ENCODE measurements at regions not wholly inside any gene's neighbourhood (a gene's known extent, or its start where the extent isn't known, plus 50 kb on each side); places are given as distances from the start of the nearest gene placed in this dataset.

GRCh38 chrX:47752685-47753084 is 84.0 kb upstream of the ZNF81 start:
- Histone ChIP-seq H3K9me3 (ENCODE audit: low read length) (no peaks in the 10 kb centered on the region), H3K4me2 (ENCODE audit: low read length) (no peak overlapping the region), H3K4me1 (ENCODE audit: insufficient read depth, low read length) (no peaks in the 10 kb centered on the region), H3F3A (ENCODE audit: low read length, unreplicated experiment) (no peaks in the 10 kb centered on the region), H3K27me3 (ENCODE audit: low read length) (peaks cover 10% of the 10 kb centered on the region; the same call in 1 of the 2 replicates), H3K9ac (ENCODE audit: low read length) (no peak overlapping the region), H3K79me2 (ENCODE audit: low read length) (no peaks in the 10 kb centered on the region), H4K20me1 (ENCODE audit: low read length) (no peaks in the 10 kb centered on the region), H3K27ac (ENCODE audit: low read length) (no peak overlapping the region), H3K36me3 (ENCODE audit: low read depth, low read length) (no peaks in the 10 kb centered on the region), H3K4me3 (ENCODE audit: low read length) (no peak overlapping the region), H2AFZ (ENCODE audit: low read length) (no peak overlapping the region), H3K9me2 (replicated peaks; ENCODE audit: low read length) (no peaks in the 10 kb centered on the region)
- TF ChIP-seq EZH2 (IDR thresholded peaks at IDR 0.05; ENCODE audit: low read length, unreplicated experiment), result no peak
- no peak for TF ChIP-seq EZH2phosphoT487 (IDR thresholded peaks at IDR 0.05; ENCODE audit: borderline replicate concordance, low read length)
- no peak for TF ChIP-seq CTCF (conservative IDR thresholded peaks at IDR 0.05; ENCODE audit: low read depth, low read length)
- BruUV-seq (replicated peaks), result no TSS peak
- POLR2A ChIA-PET (ENCODE audit: unreplicated experiment), result no interaction called here
- intact Hi-C loops (cut with micrococcal nuclease), result no loop called here
- no peak for DNase-seq
- CTCF ChIA-PET, result no interaction called here
- no peak for ATAC-seq

- Histone ChIP-seq H4K20me1 (ENCODE audit: low read length) (no peaks in the 10 kb centered on the region), H3K9me2 (replicated peaks; ENCODE audit: low read length) (no peaks in the 10 kb centered on the region), H3K36me3 (ENCODE audit: low read depth, low read length) (no peaks in the 10 kb centered on the region), H3K79me2 (ENCODE audit: low read length) (no peaks in the 10 kb centered on the region), H3K9ac (ENCODE audit: low read length) (no peak overlapping the region), H3K27me3 (ENCODE audit: low read length) (peaks cover 10% of the 10 kb centered on the region; the same call in 1 of the 2 replicates), H3K27ac (ENCODE audit: low read length) (no peak overlapping the region), H3K4me1 (ENCODE audit: insufficient read depth, low read length) (no peaks in the 10 kb centered on the region), H3K9me3 (ENCODE audit: low read length) (no peaks in the 10 kb centered on the region), H2AFZ (ENCODE audit: low read length) (no peak overlapping the region), H3F3A (ENCODE audit: low read length, unreplicated experiment) (no peaks in the 10 kb centered on the region), H3K4me3 (ENCODE audit: low read length) (no peak overlapping the region), H3K4me2 (ENCODE audit: low read length) (no peak overlapping the region)
- ATAC-seq (peak; percentile 65), DNase-seq (peak; percentile 55)
- intact Hi-C loops (cut with micrococcal nuclease), result no loop called here
- TF ChIP-seq EZH2 (IDR thresholded peaks at IDR 0.05; ENCODE audit: low read length, unreplicated experiment) (no peak), EZH2phosphoT487 (IDR thresholded peaks at IDR 0.05; ENCODE audit: borderline replicate concordance, low read length) (no peak), CTCF (conservative IDR thresholded peaks at IDR 0.05; ENCODE audit: low read depth, low read length) (peak; percentile 63)
- BruUV-seq (replicated peaks), result no TSS peak
- CTCF ChIA-PET, result interaction anchor here (0.6 to 1.0 kb wide), 2 partner anchors 203 to 211 kb away, joined by 4 read pairs; no protein-coding TSS in a partner anchor
- POLR2A ChIA-PET (ENCODE audit: unreplicated experiment), result no interaction called here
Observed at GRCh38 chrX:47751670-47752069, 85.0 kb upstream of the ZNF81 start.

- intact Hi-C loops (cut with micrococcal nuclease), result no loop called here
- H3K9me2 ChIP-seq (replicated peaks; ENCODE audit: low read length), result no peaks in the 10 kb centered on the region
- no peaks in the 10 kb centered on the region for H4K20me1 ChIP-seq (ENCODE audit: low read length)
- ChIA-PET CTCF (interaction anchor here (0.6 kb wide), 1 partner anchor 773 kb away, joined by 5 read pairs; no protein-coding TSS in a partner anchor), POLR2A (ENCODE audit: unreplicated experiment) (no interaction called here)
- no peak for TF ChIP-seq EZH2phosphoT487 (IDR thresholded peaks at IDR 0.05; ENCODE audit: borderline replicate concordance, low read length)
- TF ChIP-seq EZH2 (IDR thresholded peaks at IDR 0.05; ENCODE audit: low read length, unreplicated experiment), result no peak
- no peak for TF ChIP-seq CTCF (conservative IDR thresholded peaks at IDR 0.05; ENCODE audit: low read depth, low read length)
- H3K27ac ChIP-seq (ENCODE audit: low read length), result no peak overlapping the region
- H3K36me3 ChIP-seq (ENCODE audit: low read depth, low read length), result no peaks in the 10 kb centered on the region
- BruUV-seq (replicated peaks), result no TSS peak
- no peak for DNase-seq
- no peak overlapping the region for H3K9ac ChIP-seq (ENCODE audit: low read length)
- no peaks in the 10 kb centered on the region for H3F3A ChIP-seq (ENCODE audit: low read length, unreplicated experiment)
- ATAC-seq, result no peak
- H2AFZ ChIP-seq (ENCODE audit: low read length), result no peak overlapping the region
- no peak overlapping the region for H3K4me3 ChIP-seq (ENCODE audit: low read length)
- no peaks in the 10 kb centered on the region for H3K4me1 ChIP-seq (ENCODE audit: insufficient read depth, low read length)
- peaks cover 4% of the 10 kb centered on the region; the same call in 1 of the 2 replicates for H3K27me3 ChIP-seq (ENCODE audit: low read length)
- H3K79me2 ChIP-seq (ENCODE audit: low read length), result no peaks in the 10 kb centered on the region
- H3K9me3 ChIP-seq (ENCODE audit: low read length), result no peaks in the 10 kb centered on the region
- no peak overlapping the region for H3K4me2 ChIP-seq (ENCODE audit: low read length)
Observed at GRCh38 chrX:47749185-47749967, 87.3 kb upstream of the ZNF81 start.

All from PC-3 (cell line).